H1 (cell line): ENCODE measurements at regions not wholly inside any gene's neighbourhood (a gene's known extent, or its start where the extent isn't known, plus 50 kb on each side); places are given as distances from the start of the nearest gene placed in this dataset.

Experiments used
- CTCF ChIA-PET: fragments of 300-600 bp; sonication (Branson Sonifier 250); formaldehyde crosslinking; loops from one replicate; lab custom pipeline; 2021; ENCODE audit not compliant: partially characterized antibody; lab: Charles Lee
- POLR2A ChIA-PET: fragments of 300-600 bp; sonication (Branson Sonifier 250); formaldehyde crosslinking; loops from one replicate; lab custom pipeline; 2021; ENCODE audit warnings: inconsistent platforms; ENCODE audit not compliant: partially characterized antibody; lab: Charles Lee
- DNase-seq, 2 experiments: peaks; one replicate each; pipeline versions ENCODE4 v3.0.0 to v3.0.0-alpha.2; 2010 to 2022; ENCODE audit warnings: low spot score in 2 of 2, low read depth in 1 of 2, mixed read lengths in 1 of 2
- FAIRE-seq: peaks from 2 replicates; lab custom pipeline; 2011; peaks lifted over from hg19 to GRCh38; lab: Jason Lieb, UNC
- H2AFZ ChIP-seq: 2 replicates; pipeline ENCODE4 v1.8.1; 2012; ENCODE audit warnings: low read length, inconsistent platforms
- H2AK5ac ChIP-seq: 2 replicates; pipeline ENCODE4 v1.6.1; 2013; ENCODE audit warnings: low read depth, low read length
- H2BK120ac ChIP-seq: replicated peaks from 2 replicates; pipeline ENCODE3; 2013; ENCODE audit warnings: low read depth, low read length, inconsistent platforms
- H2BK12ac ChIP-seq: 2 replicates; pipeline ENCODE4 v1.6.1; 2013; ENCODE audit warnings: low read depth, low read length
- H2BK15ac ChIP-seq: 2 replicates; pipeline ENCODE4 v1.6.1; 2013; ENCODE audit warnings: low read length
- H2BK20ac ChIP-seq: 2 replicates; pipeline ENCODE4 v1.6.1; 2013; ENCODE audit warnings: low read length
- H2BK5ac ChIP-seq: 2 replicates; pipeline ENCODE4 v1.6.1; 2013; ENCODE audit warnings: low read depth, low read length
- H3K14ac ChIP-seq: 2 replicates; pipeline ENCODE4 v1.6.1; 2013; ENCODE audit warnings: inconsistent platforms; ENCODE audit not compliant: insufficient read length
- H3K18ac ChIP-seq: 2 replicates; pipeline ENCODE4 v1.6.1; 2013; ENCODE audit warnings: low read length; ENCODE audit errors: extremely low read depth
- H3K23ac ChIP-seq: 2 replicates; pipeline ENCODE4 v1.6.1; 2013; ENCODE audit warnings: inconsistent platforms; ENCODE audit not compliant: insufficient read length
- H3K23me2 ChIP-seq: 2 replicates; pipeline ENCODE4 v1.6.1; 2013; ENCODE audit warnings: low read depth, low read length
- H3K27ac ChIP-seq: 2 replicates; pipeline ENCODE4 v1.6.1; 2011; ENCODE audit warnings: low read depth, low read length, inconsistent platforms
- H3K27me3 ChIP-seq, 4 experiments: replicated peaks in 1 of 4; 1 replicate in 1 of 4; 2 replicates in 3 of 4; pipeline versions ENCODE4 v1.6.1 to v1.8.1; 2011 to 2013; ENCODE audit warnings: low read length in 3 of 4, mild to moderate bottlenecking in 3 of 4, inconsistent platforms in 2 of 4, mixed read lengths in 2 of 4, moderate library complexity in 1 of 4; ENCODE audit not compliant: control insufficient read depth in 3 of 4, insufficient read depth in 3 of 4; ENCODE audit errors: extremely low read depth in 1 of 4
- H3K36me3 ChIP-seq, 4 experiments: 2 replicates each; pipeline versions ENCODE4 v1.6.1 to v1.8.1; 2011 to 2013; ENCODE audit warnings: mild to moderate bottlenecking in 4 of 4, low read length in 3 of 4, moderate library complexity in 2 of 4, control low read depth in 1 of 4, inconsistent platforms in 1 of 4; ENCODE audit not compliant: insufficient read depth in 4 of 4, control insufficient read depth in 2 of 4
- H3K4ac ChIP-seq: replicated peaks from 2 replicates; pipeline ENCODE3; 2013; ENCODE audit warnings: low read length, low read depth, mixed read lengths, inconsistent platforms; ENCODE audit not compliant: insufficient read length
- H3K4me1 ChIP-seq, 4 experiments: replicated peaks in 1 of 4; 1 replicate in 1 of 4; 2 replicates in 3 of 4; pipeline versions ENCODE4 v1.6.1 to v1.8.1; 2011 to 2013; ENCODE audit warnings: low read length in 3 of 4, inconsistent platforms in 2 of 4, mixed read lengths in 1 of 4; ENCODE audit not compliant: insufficient read depth in 4 of 4, control insufficient read depth in 3 of 4
- H3K4me2 ChIP-seq, 2 experiments: 2 replicates each; pipeline versions ENCODE4 v1.6.1 to v1.8.1; 2011 to 2013; ENCODE audit warnings: low read depth in 2 of 2, low read length in 2 of 2, control low read depth in 1 of 2, inconsistent platforms in 1 of 2, mild to moderate bottlenecking in 1 of 2; ENCODE audit not compliant: insufficient read depth in 1 of 2
- H3K4me3 ChIP-seq, 4 experiments: fragments of 200-600, 300-600 bp in 1 of 4; sonication (generic), shearing (Covaris generic), sonication (Bioruptor Twin) in 1 of 4; 2 replicates each; pipeline versions ENCODE4 v1.5.1 to v1.8.1; 2011 to 2016; ENCODE audit warnings: low read length in 4 of 4, low read depth in 3 of 4, control low read depth in 2 of 4, inconsistent platforms in 2 of 4, mild to moderate bottlenecking in 2 of 4, mixed read lengths in 1 of 4, moderate library complexity in 1 of 4; ENCODE audit not compliant: insufficient read depth in 2 of 4; ENCODE audit errors: extremely low read depth in 1 of 4
- H3K56ac ChIP-seq: replicated peaks from 2 replicates; pipeline ENCODE3; 2013; ENCODE audit warnings: low read depth, mild to moderate bottlenecking, mixed read lengths, low read length, inconsistent platforms; ENCODE audit not compliant: insufficient read length
- H3K79me1 ChIP-seq: 2 replicates; pipeline ENCODE4 v1.6.1; 2013; ENCODE audit warnings: low read depth, low read length, control low read depth
- H3K79me2 ChIP-seq, 2 experiments: 2 replicates each; pipeline versions ENCODE4 v1.6.1 to v1.8.1; 2012 to 2013; ENCODE audit warnings: low read length in 2 of 2, mild to moderate bottlenecking in 2 of 2, inconsistent platforms in 1 of 2; ENCODE audit not compliant: insufficient read depth in 2 of 2, control insufficient read depth in 1 of 2
- H3K9ac ChIP-seq, 4 experiments: replicated peaks in 1 of 4; 1 replicate in 1 of 4; 2 replicates in 3 of 4; pipeline versions ENCODE4 v1.6.1 to v1.8.1; 2011 to 2013; ENCODE audit warnings: low read depth in 3 of 4, low read length in 3 of 4, control low read depth in 2 of 4, mild to moderate bottlenecking in 2 of 4, moderate library complexity in 2 of 4, inconsistent platforms in 1 of 4; ENCODE audit errors: extremely low read depth in 1 of 4
- H3K9me3 ChIP-seq, 2 experiments: 2 replicates each; pipeline versions ENCODE4 v1.6.1 to v1.8.1; 2012 to 2013; ENCODE audit warnings: mild to moderate bottlenecking in 2 of 2, moderate library complexity in 2 of 2, control low read depth in 1 of 2, inconsistent platforms in 1 of 2, low read depth in 1 of 2, low read length in 1 of 2, mixed read lengths in 1 of 2; ENCODE audit not compliant: insufficient read depth in 2 of 2
- H4K20me1 ChIP-seq, 2 experiments: replicated peaks in 1 of 2; 2 replicates each; pipeline versions ENCODE3 to v1.8.1; 2011 to 2013; ENCODE audit warnings: inconsistent platforms in 2 of 2, low read length in 2 of 2, mild to moderate bottlenecking in 1 of 2; ENCODE audit not compliant: insufficient read depth in 2 of 2, control insufficient read depth in 1 of 2
- H4K5ac ChIP-seq: 2 replicates; pipeline ENCODE4 v1.6.1; 2013; ENCODE audit warnings: low read length, low read depth, mixed read lengths, inconsistent platforms; ENCODE audit not compliant: insufficient read length
- H4K8ac ChIP-seq: 2 replicates; pipeline ENCODE4 v1.8.0; 2013; ENCODE audit warnings: mild to moderate bottlenecking, moderate library complexity, low read length, inconsistent platforms; ENCODE audit not compliant: insufficient read depth; ENCODE audit errors: extremely low read depth
- H4K91ac ChIP-seq: replicated peaks from 2 replicates; pipeline ENCODE3; 2013; ENCODE audit warnings: low read length, mixed read lengths, inconsistent platforms; ENCODE audit not compliant: insufficient read length
- ATF3 ChIP-seq: IDR thresholded peaks from 2 replicates; pipeline ENCODE4 v1.6.1; 2011; ENCODE audit warnings: low read depth, mild to moderate bottlenecking, low read length; ENCODE audit not compliant: insufficient read depth
- CREB1 ChIP-seq: IDR thresholded peaks from 2 replicates; pipeline ENCODE4 v1.6.1; 2012; ENCODE audit warnings: inconsistent platforms
- EZH2 ChIP-seq: fragments of 200-600 bp; sonication (generic); IDR thresholded peaks from 2 replicates; pipeline ENCODE4 v1.7.1; 2012; ENCODE audit warnings: low read depth, mild to moderate bottlenecking, moderate library complexity, low read length, inconsistent platforms; ENCODE audit not compliant: severe bottlenecking
- GABPA ChIP-seq: IDR thresholded peaks from 2 replicates; pipeline ENCODE4 v1.6.1; 2011; ENCODE audit warnings: mild to moderate bottlenecking, low read length, moderate library complexity, borderline replicate concordance; ENCODE audit not compliant: insufficient read depth
- RFX5 ChIP-seq: IDR thresholded peaks from 2 replicates; pipeline ENCODE4 v1.6.1; 2011; ENCODE audit warnings: low read depth, low read length, improper control_type of control experiment, borderline replicate concordance
- SAP30 ChIP-seq: fragments of 300-600 bp; sonication (generic); IDR thresholded peaks from 2 replicates; pipeline ENCODE4 v1.7.1; 2012; ENCODE audit warnings: low read length, moderate library complexity, mild to moderate bottlenecking, inconsistent platforms; ENCODE audit not compliant: insufficient read depth, insufficient replicate concordance
- SP1 ChIP-seq: IDR thresholded peaks from 2 replicates; pipeline ENCODE4 v1.6.1; 2011; ENCODE audit warnings: low read depth, low read length
- TAF1 ChIP-seq: IDR thresholded peaks from 2 replicates; pipeline ENCODE4 v1.6.1; 2011; ENCODE audit warnings: mild to moderate bottlenecking, low read depth, low read length
- WGBS, 2 experiments: shearing (Covaris generic) in 1 of 2; methylation state at CpG; one replicate each; pipeline versions ENCODE4 v1.1.6 to v1.1.7; 2013 to 2015; ENCODE audit warnings: low lambda C conversion rate in 2 of 2, mixed read lengths in 2 of 2, inconsistent platforms in 1 of 2, low coverage in 1 of 2, missing lambda C conversion rate in 1 of 2; ENCODE audit not compliant: insufficient replicate concordance in 2 of 2, insufficient coverage in 1 of 2, insufficient read length in 1 of 2; ENCODE audit errors: extremely low coverage in 1 of 2, missing lambda C conversion rate in 1 of 2; 5-methylcytosine and 5-hydroxymethylcytosine counted together
- TF ChIP-seq, protein P1 (sequence below): IDR thresholded peaks from 2 replicates; pipeline ENCODE4 v1.6.1; 2012; ENCODE audit warnings: inconsistent platforms

- no peak overlapping the region for H2AK5ac ChIP-seq
- no peak overlapping the region for H2BK20ac ChIP-seq
- H4K8ac ChIP-seq, result no peak overlapping the region
- H2BK5ac ChIP-seq, result no peak overlapping the region
- H3K9ac ChIP-seq, result no peak overlapping the region
- H3K4ac ChIP-seq, result no peak overlapping the region
- no peaks in the 10 kb centered on the region for H3K9me3 ChIP-seq
- no peak overlapping the region for H2BK12ac ChIP-seq
- no peak overlapping the region for H2BK15ac ChIP-seq
- 90% methylated on average over 9 of the region's 9 CpGs; no CpG with 5 or more reads in 1 of the 2 experiments for WGBS, 2 experiments
- no peak overlapping the region for H2BK120ac ChIP-seq
- FAIRE-seq, result no peak
- no peaks in the 10 kb centered on the region for H3K79me2 ChIP-seq
- no peak overlapping the region for H2AFZ ChIP-seq
- H3K56ac ChIP-seq, result no peak overlapping the region
- no peak overlapping the region for H3K23ac ChIP-seq
- no peak overlapping the region for H3K4me2 ChIP-seq
- H4K91ac ChIP-seq, result no peak overlapping the region
- no peaks in the 10 kb centered on the region for H3K79me1 ChIP-seq
- H4K20me1 ChIP-seq, result no peaks in the 10 kb centered on the region
- H3K23me2 ChIP-seq, result no peaks in the 10 kb centered on the region
- H3K27me3 ChIP-seq, result no peaks in the 10 kb centered on the region
- ChIA-PET CTCF (interaction anchor here (0.7 kb wide), 1 partner anchor 21 kb away, joined by 3 read pairs; no protein-coding TSS in a partner anchor), POLR2A (no interaction called here)
- H3K27ac ChIP-seq, result no peak overlapping the region
- H3K18ac ChIP-seq, result no peak overlapping the region
- no peak for TF ChIP-seq GABPA
- no peak for TF ChIP-seq CREB1
- TF ChIP-seq SAP30, result no peak
- no peak for TF ChIP-seq SP1
- no peak for TF ChIP-seq ATF3
- TF ChIP-seq, protein P1, sequence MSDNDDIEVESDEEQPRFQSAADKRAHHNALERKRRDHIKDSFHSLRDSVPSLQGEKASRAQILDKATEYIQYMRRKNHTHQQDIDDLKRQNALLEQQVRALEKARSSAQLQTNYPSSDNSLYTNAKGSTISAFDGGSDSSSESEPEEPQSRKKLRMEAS, result no peak
- TF ChIP-seq RFX5, result no peak
- TF ChIP-seq EZH2, result no peak
- TF ChIP-seq TAF1, result no peak
- no peak overlapping the region for H4K5ac ChIP-seq
- no peak for DNase-seq
- no peak overlapping the region for H3K14ac ChIP-seq
- H3K36me3 ChIP-seq, result no peaks in the 10 kb centered on the region
- H3K4me3 ChIP-seq, result no peak overlapping the region
- H3K4me1 ChIP-seq, result no peaks in the 10 kb centered on the region
Measured at GRCh38 chr1:194442901-194443575, 1256.6 kb upstream of the B3GALT2 start.
